ENCODE measurements at regions not wholly inside any gene's neighbourhood (a gene's known extent, or its start where the extent isn't known, plus 50 kb on each side); places are given as distances from the start of the nearest gene placed in this dataset.

DNA sequence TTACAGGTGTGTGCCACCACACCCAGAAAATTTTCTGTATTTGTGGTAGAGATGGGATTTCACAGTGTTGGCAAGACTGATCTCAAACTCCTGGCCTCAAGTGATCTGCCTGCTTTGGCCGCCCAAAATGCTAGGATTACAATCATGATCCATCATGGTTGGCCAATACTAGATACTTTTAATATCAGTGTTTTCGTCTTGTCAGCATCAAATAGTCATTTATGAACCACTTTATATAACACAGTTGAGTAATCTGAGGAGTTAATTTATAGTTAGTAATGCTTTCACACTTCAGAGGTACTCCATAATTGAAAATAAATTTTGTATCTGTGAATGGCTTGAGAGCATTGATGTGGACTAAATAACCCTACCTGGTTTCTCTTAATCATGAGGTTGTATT is 178.6 kb downstream of the TRAM1L1 start:
- DNase-seq (ENCODE audit: low spot score) = no peak
- intact Hi-C loops (cut with DNase I) = no loop called here
- H3K4me1 ChIP-seq (replicated peaks) = no peaks in the 10 kb centered on the region
- H3K36me3 ChIP-seq = no peaks in the 10 kb centered on the region
- no peak overlapping the region for H3K27ac ChIP-seq
- no peak for TF ChIP-seq POLR2AphosphoS5 (IDR thresholded peaks at IDR 0.05)
- WGBS = 60% methylated on average over 2 of the region's 2 CpGs
- H3K9me3 ChIP-seq = no peaks in the 10 kb centered on the region
- H3K4me3 ChIP-seq = no peak overlapping the region
- H3K27me3 ChIP-seq (replicated peaks; ENCODE audit: insufficient read depth) = no peaks in the 10 kb centered on the region

DNA sequence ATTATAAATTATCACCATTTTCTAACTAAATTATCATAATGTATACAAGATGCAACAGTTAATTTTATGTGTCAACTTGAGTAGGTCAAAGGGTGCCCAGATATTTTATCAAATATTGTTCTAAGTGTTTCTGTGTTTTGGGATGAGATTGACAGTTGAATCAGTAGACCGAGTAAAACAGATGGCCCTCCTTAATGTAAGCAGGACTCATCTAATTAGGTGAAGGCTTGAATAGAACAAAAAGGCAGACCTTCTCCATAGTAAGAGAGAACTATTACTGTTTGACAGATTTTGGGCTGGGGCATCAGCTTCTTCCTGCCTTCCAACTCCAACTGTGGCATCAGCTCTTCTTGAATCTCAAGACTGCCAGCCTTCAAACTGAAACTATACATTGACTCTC is 185.8 kb downstream of the TRAM1L1 start:
- Histone ChIP-seq H3K4me1 (replicated peaks) (no peaks in the 10 kb centered on the region), H3K36me3 (no peaks in the 10 kb centered on the region), H3K4me3 (no peak overlapping the region), H3K27me3 (replicated peaks; ENCODE audit: insufficient read depth) (no peaks in the 10 kb centered on the region), H3K9me3 (no peaks in the 10 kb centered on the region), H3K27ac (no peak overlapping the region)
- intact Hi-C loops (cut with DNase I) = no loop called here
- no peak for DNase-seq (ENCODE audit: low spot score)
- TF ChIP-seq POLR2A (IDR thresholded peaks at IDR 0.05) (no peak), POLR2AphosphoS5 (IDR thresholded peaks at IDR 0.05) (no peak)
- TF ChIP-seq, protein P1, sequence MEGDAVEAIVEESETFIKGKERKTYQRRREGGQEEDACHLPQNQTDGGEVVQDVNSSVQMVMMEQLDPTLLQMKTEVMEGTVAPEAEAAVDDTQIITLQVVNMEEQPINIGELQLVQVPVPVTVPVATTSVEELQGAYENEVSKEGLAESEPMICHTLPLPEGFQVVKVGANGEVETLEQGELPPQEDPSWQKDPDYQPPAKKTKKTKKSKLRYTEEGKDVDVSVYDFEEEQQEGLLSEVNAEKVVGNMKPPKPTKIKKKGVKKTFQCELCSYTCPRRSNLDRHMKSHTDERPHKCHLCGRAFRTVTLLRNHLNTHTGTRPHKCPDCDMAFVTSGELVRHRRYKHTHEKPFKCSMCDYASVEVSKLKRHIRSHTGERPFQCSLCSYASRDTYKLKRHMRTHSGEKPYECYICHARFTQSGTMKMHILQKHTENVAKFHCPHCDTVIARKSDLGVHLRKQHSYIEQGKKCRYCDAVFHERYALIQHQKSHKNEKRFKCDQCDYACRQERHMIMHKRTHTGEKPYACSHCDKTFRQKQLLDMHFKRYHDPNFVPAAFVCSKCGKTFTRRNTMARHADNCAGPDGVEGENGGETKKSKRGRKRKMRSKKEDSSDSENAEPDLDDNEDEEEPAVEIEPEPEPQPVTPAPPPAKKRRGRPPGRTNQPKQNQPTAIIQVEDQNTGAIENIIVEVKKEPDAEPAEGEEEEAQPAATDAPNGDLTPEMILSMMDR (IDR thresholded peaks at IDR 0.05) = no peak
- WGBS = 100% methylated on average over 1 of the region's 1 CpG

DNA sequence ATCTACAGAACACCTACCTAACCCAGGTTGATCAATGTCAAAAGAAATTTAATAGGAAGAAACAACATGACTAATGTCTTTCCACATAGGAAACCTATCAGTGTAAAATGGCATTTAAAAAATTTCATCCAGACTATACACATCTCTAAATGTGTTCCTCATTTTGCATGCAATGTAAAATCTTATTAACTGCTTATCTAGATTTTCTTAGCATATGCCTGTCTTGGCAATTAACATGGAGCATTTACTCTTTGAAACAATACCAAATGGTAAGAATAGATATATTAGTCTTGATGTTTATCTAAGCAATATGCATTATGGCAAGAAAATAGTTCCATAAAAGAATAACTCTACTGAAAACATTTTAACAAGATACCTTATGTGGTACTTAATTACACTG is 199.8 kb downstream of the TRAM1L1 start:
- TF ChIP-seq, protein P1 (IDR thresholded peaks at IDR 0.05) = no peak
- TF ChIP-seq POLR2AphosphoS5 (IDR thresholded peaks at IDR 0.05) = no peak
- no peak for TF ChIP-seq POLR2A (IDR thresholded peaks at IDR 0.05)
- no peak overlapping the region for H3K27ac ChIP-seq
- no peak overlapping the region for H3K4me3 ChIP-seq
- intact Hi-C loops (cut with DNase I) = no loop called here
- no peak for DNase-seq (ENCODE audit: low spot score)
- H3K4me1 ChIP-seq (replicated peaks) = no peaks in the 10 kb centered on the region
- no peaks in the 10 kb centered on the region for H3K36me3 ChIP-seq
- H3K27me3 ChIP-seq (replicated peaks; ENCODE audit: insufficient read depth) = no peaks in the 10 kb centered on the region
- no peaks in the 10 kb centered on the region for H3K9me3 ChIP-seq

DNA sequence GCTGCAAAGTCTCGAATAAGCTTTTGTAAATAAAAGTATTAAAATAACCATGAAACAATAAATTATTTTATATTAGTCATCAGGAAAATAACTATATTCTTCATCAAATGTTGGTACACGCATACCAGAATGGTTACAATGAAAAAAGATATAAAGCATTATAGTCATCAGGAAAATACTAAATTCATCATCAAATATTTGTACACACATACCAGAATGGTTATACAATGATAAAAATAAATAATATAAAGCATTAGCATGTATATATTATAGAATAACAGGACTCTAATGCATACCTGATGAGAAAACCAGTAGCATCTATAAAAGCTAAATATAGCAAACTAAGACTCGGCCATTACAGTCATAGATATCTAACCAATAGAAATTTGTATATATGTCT is 202.9 kb downstream of the TRAM1L1 start:
- H3K4me1 ChIP-seq (replicated peaks) = no peaks in the 10 kb centered on the region
- H3K27me3 ChIP-seq (replicated peaks; ENCODE audit: insufficient read depth) = no peaks in the 10 kb centered on the region
- H3K36me3 ChIP-seq = no peaks in the 10 kb centered on the region
- TF ChIP-seq POLR2AphosphoS5 (IDR thresholded peaks at IDR 0.05) (no peak), POLR2A (IDR thresholded peaks at IDR 0.05) (no peak)
- TF ChIP-seq, protein P1 (IDR thresholded peaks at IDR 0.05) = no peak
- DNase-seq (ENCODE audit: low spot score) = no peak
- intact Hi-C loops (cut with DNase I) = no loop called here
- H3K27ac ChIP-seq = no peak overlapping the region
- WGBS = 83% methylated on average over 3 of the region's 3 CpGs
- H3K4me3 ChIP-seq = no peak overlapping the region
- no peaks in the 10 kb centered on the region for H3K9me3 ChIP-seq

DNA sequence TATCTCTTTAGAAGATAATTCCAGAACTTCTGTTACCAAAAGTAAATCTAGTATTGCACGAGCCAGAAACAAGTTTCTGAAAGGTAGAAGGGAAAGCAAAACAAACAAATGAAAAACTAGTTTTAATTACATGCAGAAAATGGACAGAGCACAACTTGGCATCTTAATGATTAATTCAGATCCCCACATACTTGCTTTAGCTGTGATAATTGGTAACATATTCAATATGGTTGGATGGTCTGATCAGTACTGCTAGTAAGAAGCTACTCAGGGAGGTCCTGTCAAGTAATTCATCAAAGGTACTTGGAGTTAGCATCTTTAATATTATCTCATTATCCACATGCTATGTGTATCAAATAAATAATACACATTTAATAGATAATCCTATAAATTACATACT is 204.3 kb downstream of the TRAM1L1 start:
- Histone ChIP-seq H3K4me1 (replicated peaks) (no peaks in the 10 kb centered on the region), H3K27me3 (replicated peaks; ENCODE audit: insufficient read depth) (no peaks in the 10 kb centered on the region), H3K36me3 (no peaks in the 10 kb centered on the region), H3K4me3 (no peak overlapping the region), H3K9me3 (no peaks in the 10 kb centered on the region), H3K27ac (no peak overlapping the region)
- WGBS = 5% methylated on average over 1 of the region's 1 CpG
- TF ChIP-seq POLR2AphosphoS5 (IDR thresholded peaks at IDR 0.05) = no peak
- no peak for DNase-seq (ENCODE audit: low spot score)
- intact Hi-C loops (cut with DNase I) = no loop called here

DNA sequence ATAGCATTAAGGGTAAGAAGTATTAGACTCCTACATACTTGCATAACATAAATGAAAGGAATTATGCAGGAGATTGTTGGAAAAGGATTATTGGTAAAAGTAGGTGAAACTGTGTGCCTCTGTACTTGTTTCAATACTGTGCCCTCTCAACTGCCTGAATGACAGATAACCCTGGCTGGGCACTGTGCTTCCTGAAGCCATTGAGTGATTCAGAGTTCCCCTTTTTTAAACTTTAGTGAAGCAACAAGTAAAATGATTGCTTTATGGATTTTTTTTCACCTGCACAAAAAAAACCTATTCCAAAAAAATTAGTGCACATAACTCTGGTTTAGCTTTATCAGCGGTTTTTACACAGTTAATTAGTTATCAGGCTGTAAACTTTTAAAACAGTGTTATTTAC is 204.8 kb downstream of the TRAM1L1 start:
- Histone ChIP-seq H3K9me3 (no peaks in the 10 kb centered on the region), H3K27ac (no peak overlapping the region), H3K36me3 (no peaks in the 10 kb centered on the region), H3K4me3 (no peak overlapping the region), H3K27me3 (replicated peaks; ENCODE audit: insufficient read depth) (no peaks in the 10 kb centered on the region), H3K4me1 (replicated peaks) (no peaks in the 10 kb centered on the region)
- TF ChIP-seq POLR2AphosphoS5 (IDR thresholded peaks at IDR 0.05) (no peak), POLR2A (IDR thresholded peaks at IDR 0.05) (no peak)
- TF ChIP-seq, protein P1 (IDR thresholded peaks at IDR 0.05) = no peak
- intact Hi-C loops (cut with DNase I) = no loop called here
- WGBS = 29% methylated on average over 1 of the region's 1 CpG
- no peak for DNase-seq (ENCODE audit: low spot score)
